ENCODE measurements at regions not wholly inside any gene's neighbourhood (a gene's known extent, or its start where the extent isn't known, plus 50 kb on each side); places are given as distances from the start of the nearest gene placed in this dataset.
"Not testable (repeated sequence)": the region's sequence is repeated elsewhere in the genome, so short reads cannot be mapped to it uniquely, and the experiment has no call there.

GRCh38 chr3:194865061-194865460 is 179.4 kb downstream of the FAM43A start:
- DNase-seq (ENCODE audit: low read depth): no peak

GRCh38 chr3:194865615-194866014 is 179.9 kb downstream of the FAM43A start:
- DNase-seq (ENCODE audit: low read depth): no peak

- no peak for DNase-seq (ENCODE audit: low read depth)
Measured at GRCh38 chr3:194866236-194866635, 180.6 kb downstream of the FAM43A start.

- DNase-seq (ENCODE audit: low read depth): no peak
Measured at GRCh38 chr3:194867270-194867983, 181.7 kb downstream of the FAM43A start.

DNA sequence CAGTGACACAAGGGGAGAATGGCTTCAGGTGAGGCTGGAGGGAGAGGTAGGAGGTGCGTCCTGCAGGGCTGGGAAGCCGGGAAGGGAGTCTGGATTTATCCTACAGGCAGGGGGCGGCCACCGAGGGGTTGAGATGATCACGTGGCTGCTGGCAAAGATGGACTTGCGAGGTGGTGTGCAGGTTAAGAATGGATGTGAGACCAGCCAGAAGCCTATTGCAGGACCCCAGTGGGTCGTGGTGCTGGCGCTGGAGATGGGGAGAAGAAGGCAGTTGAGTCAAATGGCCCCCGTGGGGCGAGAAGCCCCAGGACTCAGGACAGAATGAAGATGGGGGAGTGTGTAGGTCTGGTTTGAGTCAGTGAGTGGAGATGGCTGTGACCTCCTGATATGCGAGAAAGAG is 183.1 kb downstream of the FAM43A start:
- no peak for DNase-seq (ENCODE audit: low read depth)

DNA sequence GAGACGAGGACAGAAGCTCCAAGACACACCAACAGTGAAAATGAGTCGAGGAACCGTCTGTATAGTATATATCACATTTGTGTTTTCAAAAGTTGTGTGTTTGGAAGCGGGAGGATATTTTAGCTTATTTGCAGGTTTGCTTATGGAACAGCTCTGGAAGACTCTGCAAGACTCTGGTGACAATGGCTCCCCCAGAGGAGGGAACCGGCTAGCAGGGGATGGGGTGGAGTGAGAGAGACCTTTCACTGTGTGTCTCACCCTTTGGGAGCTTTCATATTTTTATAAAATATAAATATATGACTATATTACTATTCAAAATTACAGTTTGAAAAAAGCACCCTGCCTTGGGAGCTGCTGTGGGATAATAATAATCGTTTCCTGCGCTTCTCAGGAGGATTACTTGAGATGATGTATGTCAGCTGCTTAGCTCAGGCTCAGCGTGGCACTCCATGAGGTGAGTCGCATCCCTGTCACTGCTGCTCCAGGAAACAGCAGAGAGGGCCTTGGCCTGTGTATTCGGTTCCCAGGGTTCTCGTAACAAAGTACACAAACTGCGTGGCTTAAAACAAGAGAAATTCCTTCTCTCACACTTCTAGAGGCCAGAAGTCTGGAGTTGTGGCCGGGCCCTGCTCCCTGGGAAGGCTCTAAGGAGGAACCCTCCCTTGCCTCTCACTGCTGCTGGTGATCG is 183.9 kb downstream of the FAM43A start:
- DNase-seq (ENCODE audit: low read depth): peak; percentile 90

DNA sequence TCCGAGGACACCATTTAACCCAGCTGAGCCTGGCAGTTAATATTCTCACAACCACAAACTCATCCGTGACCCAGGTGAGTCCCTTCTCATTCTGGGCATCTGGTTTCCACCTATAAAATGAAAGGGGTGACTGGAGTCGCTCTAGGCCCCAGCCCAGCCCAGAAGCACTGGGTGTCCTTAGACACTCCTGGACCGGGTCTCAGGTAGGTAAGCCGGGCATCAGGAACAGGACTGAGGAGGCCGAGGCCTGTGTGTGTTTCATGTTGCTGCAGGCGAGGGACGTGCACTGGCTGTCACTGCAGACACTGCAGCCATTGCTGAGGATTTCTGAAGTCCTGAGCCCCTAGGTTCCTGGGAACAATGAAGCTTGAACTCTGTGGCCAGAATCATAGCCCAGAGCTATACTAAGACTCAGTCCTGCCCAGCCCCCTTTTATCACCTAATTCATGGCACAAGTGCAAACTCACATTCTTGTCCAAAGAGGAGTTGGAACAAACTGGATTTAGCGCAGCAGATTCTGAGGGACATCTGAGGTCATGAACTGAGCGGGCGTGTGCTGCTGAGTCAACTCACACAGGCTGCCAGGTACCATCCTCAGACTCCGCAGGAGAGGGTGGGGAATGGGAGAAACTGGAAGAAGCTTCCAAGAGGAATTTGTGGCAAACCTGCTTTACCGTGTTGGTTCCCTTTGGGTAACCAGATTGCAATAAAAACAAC is 184.9 kb downstream of the FAM43A start:
- DNase-seq (ENCODE audit: low read depth): peak; percentile 80

DNA sequence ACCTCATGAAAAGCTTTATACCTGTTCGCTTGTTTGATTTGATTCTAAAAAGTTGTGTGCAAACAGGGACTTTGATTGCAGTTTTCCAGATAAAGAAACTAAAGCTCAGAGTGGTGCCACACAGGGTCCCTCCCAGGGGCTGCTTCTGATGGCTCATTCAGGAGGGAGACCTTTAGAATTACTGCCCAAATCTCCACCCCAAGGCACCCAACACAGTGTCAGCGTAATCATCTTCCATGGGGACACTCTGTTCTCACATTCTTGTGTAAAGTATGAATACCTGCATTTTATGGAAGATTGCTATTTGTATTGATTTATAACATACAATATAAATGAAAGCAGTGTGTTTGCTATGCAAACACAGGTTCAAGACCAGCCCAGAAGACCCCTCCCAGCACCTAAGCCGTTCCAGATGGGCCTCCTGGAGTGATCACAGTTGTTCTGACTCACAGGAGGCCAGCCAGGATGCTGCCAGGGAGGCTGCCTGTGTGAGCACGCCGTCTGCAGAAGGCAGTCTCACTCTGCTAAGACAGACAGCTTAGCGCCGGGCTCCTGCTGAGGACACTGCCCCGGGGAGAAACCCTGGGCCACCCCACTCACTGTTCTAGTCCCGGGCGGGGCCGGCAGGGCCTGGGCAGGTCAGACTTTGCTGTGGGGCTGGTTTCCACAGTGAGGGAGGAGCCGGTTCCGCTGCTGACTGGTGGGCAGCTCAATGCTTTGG is 185.6 kb downstream of the FAM43A start:
- peak; percentile 96 for DNase-seq (ENCODE audit: low read depth)

- DNase-seq (ENCODE audit: low read depth): peak; percentile 65
Measured at GRCh38 chr3:194871864-194872668, 186.4 kb downstream of the FAM43A start.

DNA sequence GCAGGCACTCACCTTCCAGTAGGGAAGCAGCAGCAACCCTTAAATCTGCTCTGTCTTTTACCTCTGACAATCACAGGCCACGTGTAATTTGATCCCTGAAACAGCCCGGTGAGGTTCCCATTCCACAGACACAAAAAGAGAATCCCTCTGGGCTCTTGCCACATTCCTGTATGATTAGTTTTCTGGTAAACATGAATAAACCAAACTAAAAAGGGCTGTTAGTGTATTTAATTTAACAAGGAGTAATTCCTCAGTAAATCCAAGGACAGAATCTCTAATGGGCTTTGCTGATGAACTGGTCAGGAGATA is 186.9 kb downstream of the FAM43A start:
- DNase-seq (ENCODE audit: low read depth): peak; percentile 63

GRCh38 chr3:194873474-194873873 is 187.8 kb downstream of the FAM43A start:
- not testable (repeated sequence) for DNase-seq (ENCODE audit: low read depth)

DNA sequence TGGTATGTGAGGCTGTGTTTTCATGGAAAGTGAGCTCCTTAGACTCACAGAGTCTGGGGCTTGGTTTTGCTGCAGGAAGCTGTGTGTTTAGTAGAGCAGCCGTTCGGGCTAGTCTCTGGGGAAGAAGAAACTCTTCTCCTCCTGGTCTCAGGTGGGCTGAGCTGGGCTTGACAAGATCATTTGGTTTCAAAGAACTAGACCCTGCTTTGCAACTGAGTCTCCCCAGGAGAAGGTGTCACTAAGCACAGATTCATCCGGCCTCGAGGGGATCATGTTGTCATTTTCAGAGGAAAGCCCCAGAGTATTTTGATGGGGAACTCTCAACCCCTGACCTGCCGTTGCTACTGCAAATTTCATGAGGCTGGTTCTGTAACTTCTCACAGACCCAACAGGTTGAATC is 188.5 kb downstream of the FAM43A start:
- no peak for DNase-seq (ENCODE audit: low read depth)

- DNase-seq (ENCODE audit: low read depth): no peak
Measured at GRCh38 chr3:194874783-194875182, 189.1 kb downstream of the FAM43A start.

GRCh38 chr3:194875581-194876402 is 190.1 kb downstream of the FAM43A start:
- DNase-seq (ENCODE audit: low read depth): no peak

DNA sequence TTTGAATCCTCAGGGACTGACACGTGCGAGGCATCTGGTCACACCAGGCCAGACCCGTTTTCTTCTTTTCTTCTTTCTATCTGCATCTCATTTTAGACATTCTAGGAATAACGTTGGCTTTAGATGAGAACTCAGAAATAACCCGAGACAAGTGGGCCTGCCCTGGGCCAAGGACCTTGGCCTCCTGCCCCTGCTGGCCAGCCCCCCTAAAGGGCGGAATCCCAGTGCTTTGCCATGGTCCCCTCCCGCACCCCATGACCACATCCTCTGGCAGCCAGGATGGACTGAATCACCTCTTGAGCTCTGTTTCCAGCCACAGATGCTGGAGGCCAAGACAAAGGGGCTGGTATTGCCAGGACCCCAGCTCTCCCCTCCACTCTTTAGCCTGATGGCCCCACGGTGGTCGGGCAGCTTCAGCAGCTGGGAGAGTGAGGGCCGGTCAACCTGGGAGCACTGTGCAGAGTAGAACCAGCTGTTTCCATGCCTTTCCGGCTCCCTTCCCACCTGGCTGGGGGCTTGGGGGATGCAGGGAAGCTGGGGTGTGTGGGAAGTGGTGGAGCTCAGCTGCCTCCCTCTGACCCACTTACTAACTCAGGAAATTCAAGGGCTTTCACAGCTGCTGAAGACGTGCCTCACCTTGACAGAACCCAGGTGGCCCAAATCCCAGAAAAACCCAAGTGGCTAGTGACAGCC is 190.9 kb downstream of the FAM43A start:
- DNase-seq (ENCODE audit: low read depth): peak; percentile 17

GRCh38 chr3:194877291-194878119 is 191.8 kb downstream of the FAM43A start:
- no peak for DNase-seq (ENCODE audit: low read depth)

DNA sequence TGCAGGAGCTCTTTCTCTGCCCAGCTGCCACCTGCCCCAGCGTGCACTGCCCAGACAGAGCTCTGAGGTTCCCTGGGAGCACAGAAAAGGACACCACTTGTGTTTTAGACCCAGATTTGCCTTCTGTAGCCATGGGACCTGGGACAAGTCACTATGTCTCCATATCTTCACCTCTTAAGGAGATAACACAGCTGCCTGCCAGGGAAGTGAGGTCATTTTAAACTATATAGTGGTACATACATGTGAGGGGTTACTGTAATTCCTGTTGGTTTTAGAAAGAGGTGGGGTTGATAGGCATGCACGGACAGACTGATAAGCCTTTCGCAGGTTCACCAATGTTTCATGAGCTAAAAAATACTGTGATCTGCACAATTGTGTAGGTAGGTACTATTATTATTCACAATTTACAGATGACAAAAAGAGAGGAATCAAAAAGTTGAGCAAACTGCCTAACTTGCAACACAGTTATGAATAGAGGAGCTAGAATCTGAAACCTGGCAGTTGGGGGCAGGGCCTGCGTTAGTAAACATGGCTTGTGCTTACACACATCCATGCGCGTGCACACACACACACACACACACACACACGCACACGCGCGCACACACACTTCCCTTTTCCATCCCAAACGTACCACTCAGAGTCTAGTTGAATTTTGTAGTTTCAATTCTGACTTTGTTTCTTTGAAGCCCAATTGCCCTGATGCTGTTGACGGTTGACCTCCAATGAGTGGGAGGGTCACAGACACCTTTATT is 193.6 kb downstream of the FAM43A start:
- DNase-seq (ENCODE audit: low read depth): no peak

Data from Daoy (cell line).